ENCODE measurements at regions not wholly inside any gene's neighbourhood (a gene's known extent, or its start where the extent isn't known, plus 50 kb on each side); places are given as distances from the start of the nearest gene placed in this dataset.

- TF ChIP-seq CTCF (IDR thresholded peaks at IDR 0.05) (no peak), EZH2 (IDR thresholded peaks at IDR 0.05; ENCODE audit: borderline replicate concordance, insufficient read depth, low read depth, low read length, poor library complexity, severe bottlenecking) (no peak)
Measured at GRCh38 chr18:25408293-25408692, 56.3 kb upstream of the ZNF521 start.

All from B cell (primary cell).